ENCODE measurements at regions not wholly inside any gene's neighbourhood (a gene's known extent, or its start where the extent isn't known, plus 50 kb on each side); places are given as distances from the start of the nearest gene placed in this dataset.

- no peak overlapping the region for H3K27ac ChIP-seq
- TF ChIP-seq CTCF (IDR thresholded peaks at IDR 0.05) (no peak), ZFX (IDR thresholded peaks at IDR 0.05; ENCODE audit: borderline replicate concordance) (no peak)
Measured at GRCh38 chr15:53869806-53870073, 108.5 kb upstream of the UNC13C start.

GRCh38 chr15:53869044-53869805 lies 109.0 kb upstream of the UNC13C start:
- peak; percentile 27 for TF ChIP-seq CTCF (IDR thresholded peaks at IDR 0.05)
- TF ChIP-seq ZFX (IDR thresholded peaks at IDR 0.05; ENCODE audit: borderline replicate concordance), result no peak
- H3K27ac ChIP-seq, result no peak overlapping the region

DNA sequence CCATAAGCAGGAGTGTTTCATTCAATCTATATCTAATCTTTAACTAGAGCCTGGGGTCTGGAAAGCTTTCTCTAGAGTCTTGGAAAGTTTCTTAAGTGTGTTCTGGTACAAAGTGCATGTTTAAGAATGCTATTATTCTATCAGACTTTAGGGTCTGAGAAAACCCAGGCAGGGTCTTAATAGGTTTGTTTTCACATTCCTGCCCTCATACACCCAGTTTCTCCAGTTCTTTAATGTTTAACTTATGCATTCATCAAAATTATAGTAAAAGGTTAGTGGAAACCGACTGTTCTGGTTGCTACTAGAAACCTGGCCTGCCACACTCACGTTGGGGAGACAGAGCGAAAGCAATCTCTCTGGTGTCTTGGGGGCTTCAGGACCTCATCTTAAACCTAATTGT lies 102.9 kb upstream of the WDR72 start:
- TF ChIP-seq CTCF (IDR thresholded peaks at IDR 0.05), result no peak
- no peak for TF ChIP-seq ZFX (IDR thresholded peaks at IDR 0.05; ENCODE audit: borderline replicate concordance)
- H3K27ac ChIP-seq, result no peak overlapping the region

DNA sequence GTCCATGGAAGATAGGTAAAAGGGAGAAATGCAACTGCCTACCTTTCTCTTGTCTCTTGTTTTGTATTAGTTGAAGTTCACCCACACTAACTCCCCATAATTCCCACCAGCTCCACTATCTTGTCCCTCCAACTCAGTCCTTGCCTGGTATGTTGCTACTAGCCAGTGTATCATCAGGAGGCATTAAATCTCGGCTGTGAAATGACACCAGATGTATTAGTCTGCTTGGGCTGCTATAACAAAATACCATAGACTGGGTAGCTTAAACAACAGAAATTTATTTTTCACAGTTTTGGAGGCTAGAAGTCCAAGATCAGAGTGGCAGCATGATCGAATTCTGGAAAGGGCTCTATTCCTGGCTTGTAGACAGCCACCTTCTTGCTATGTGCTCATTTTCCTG lies 102.3 kb upstream of the WDR72 start:
- TF ChIP-seq ZFX (IDR thresholded peaks at IDR 0.05; ENCODE audit: borderline replicate concordance), result no peak
- TF ChIP-seq CTCF (IDR thresholded peaks at IDR 0.05), result no peak
- no peak overlapping the region for H3K27ac ChIP-seq

DNA sequence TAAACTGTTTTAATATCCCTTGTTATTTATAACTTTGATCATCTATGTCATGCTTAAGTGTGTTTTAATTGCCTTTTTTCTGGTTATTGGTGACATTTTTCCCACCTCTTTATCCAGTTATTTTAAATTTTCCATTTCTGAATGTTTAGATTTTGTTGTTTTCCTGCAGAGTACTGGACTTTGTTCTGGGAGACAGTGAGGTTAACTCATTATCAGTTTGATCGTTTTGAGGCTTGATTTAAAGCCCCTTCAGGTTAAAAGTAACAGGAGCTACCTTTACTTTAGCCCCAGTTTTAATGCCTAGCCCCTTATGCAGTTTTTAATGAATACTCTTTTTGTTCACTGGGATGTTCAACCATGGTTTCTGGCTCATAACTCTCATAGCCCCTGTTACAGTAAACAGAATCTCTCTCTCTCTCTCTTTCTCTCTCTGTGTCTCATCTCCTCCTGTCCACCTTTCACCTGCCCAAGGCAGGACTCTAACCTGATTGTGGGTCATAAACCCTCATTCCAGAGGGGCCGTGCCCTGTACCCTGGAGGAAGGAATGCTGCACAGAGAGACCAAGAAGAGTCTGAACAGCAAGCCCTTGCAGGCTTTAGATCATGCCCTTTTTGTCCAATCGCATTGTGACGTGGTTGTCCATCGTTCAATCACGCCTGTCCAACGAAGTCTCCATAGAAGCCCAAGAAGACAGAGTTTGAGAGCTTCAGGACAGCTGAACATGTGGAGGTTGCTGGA lies 91.8 kb upstream of the WDR72 start:
- TF ChIP-seq CTCF (IDR thresholded peaks at IDR 0.05) (no peak), ZFX (IDR thresholded peaks at IDR 0.05; ENCODE audit: borderline replicate concordance) (no peak)
- no peak overlapping the region for H3K27ac ChIP-seq

DNA sequence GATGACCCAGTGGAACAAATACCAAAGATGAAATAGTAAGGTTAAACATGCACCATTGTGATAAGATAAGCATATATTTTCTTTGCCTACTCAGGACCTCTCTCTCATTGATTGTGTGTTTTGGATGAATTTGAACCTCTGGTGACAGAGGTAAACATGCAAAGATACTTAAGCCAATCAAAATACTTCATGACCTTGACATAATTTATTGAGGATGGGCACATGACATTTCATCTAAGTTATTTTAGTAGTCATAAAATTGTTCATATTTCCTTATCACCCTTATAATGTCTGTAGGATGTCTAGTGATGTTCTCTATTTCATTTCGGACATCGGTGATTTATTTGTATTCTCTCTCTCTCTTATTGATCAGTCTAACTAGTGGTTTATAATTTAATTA lies 88.3 kb upstream of the WDR72 start:
- TF ChIP-seq ZFX (IDR thresholded peaks at IDR 0.05; ENCODE audit: borderline replicate concordance), result no peak
- no peak for TF ChIP-seq CTCF (IDR thresholded peaks at IDR 0.05)
- no peak overlapping the region for H3K27ac ChIP-seq

DNA sequence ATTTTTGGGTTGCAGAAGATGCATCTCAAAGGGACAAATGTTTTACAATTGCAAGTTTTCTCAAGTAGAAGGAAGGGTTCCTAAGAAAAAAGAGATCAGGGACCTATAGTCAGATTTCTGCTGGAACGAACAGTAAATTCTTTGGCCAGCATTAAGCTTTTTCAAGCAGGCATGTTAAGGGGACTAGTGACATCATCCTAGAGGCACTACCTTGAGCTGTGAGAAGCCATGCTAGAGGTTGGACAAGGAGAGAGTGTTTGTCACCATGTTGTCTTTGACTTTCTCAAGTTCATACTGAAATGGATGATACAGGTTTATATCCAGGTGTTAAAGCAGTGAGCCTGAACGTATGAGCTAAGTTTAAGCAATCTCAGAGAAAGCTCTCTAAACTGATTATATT lies 85.2 kb upstream of the WDR72 start:
- no peak overlapping the region for H3K27ac ChIP-seq
- TF ChIP-seq CTCF (IDR thresholded peaks at IDR 0.05), result no peak
- no peak for TF ChIP-seq ZFX (IDR thresholded peaks at IDR 0.05; ENCODE audit: borderline replicate concordance)
